ENCODE measurements at regions not wholly inside any gene's neighbourhood (a gene's known extent, or its start where the extent isn't known, plus 50 kb on each side); places are given as distances from the start of the nearest gene placed in this dataset.

- no peak for DNase-seq
Observed at GRCh38 chr3:83302091-83302490, 1540.6 kb upstream of the GBE1 start.

DNA sequence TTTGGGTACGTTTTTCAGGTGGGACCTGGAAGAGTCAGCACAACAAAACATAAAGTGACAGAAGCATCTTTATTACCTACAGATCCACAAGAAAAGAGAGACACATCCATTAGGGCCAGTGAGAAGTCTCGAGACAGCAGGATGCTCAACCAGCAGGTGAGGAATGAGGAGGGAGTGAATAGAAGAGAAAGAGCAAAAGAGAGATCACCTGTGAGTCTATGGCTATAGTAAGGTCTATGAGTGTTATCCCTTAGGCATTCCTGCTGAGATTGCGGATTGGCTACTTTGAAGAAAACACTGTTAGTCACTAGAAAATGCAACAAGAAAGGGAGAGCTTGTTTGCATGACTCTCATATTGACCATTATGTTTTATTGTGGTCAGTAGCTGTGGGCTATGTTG is 1556.2 kb upstream of the GBE1 start:
- DNase-seq, result no peak

- DNase-seq, result no peak
Observed at GRCh38 chr3:83320726-83321125, 1559.3 kb upstream of the GBE1 start.

DNA sequence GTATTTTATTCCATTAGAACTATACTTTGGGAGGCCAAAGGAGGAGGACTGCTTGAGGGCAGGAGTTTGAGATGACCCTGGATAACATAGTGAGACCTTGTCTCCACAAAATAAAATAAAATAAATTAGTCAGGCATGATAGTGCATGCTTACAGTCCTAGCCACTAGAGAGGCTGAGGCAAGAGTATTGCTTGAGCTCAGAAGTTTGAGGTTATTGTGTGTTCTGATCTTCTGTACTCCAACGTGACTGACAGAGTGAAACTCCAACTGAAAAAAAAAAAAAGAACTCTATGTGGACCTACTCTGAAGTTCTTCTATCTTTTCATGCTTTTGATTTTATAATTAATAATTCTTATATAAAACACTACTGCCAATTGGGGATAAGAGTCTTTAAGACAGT is 1560.0 kb upstream of the GBE1 start:
- DNase-seq, result no peak

- no peak for DNase-seq
Observed at GRCh38 chr3:83321891-83322290, 1560.4 kb upstream of the GBE1 start.

- DNase-seq, result no peak
Observed at GRCh38 chr3:83354205-83354604, 1592.8 kb upstream of the GBE1 start.

DNA sequence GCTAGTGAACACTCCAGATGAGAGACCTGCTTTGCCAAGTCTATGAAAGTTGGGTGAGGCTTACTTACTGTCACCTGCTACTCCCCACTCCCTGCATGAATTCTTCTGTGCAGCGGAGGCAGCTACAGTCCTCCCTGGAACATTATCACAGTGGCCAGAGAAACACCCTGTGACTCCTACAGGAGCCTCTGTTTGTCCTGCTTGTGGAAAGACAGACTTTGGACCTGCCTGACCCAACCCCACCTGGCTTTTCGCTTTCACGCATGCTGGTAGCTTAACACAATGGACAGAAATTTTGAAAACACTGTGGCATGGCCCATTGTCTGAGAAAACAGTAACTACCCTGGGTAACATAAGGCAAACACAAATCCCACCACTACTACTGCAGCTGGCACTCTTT is 1565.5 kb upstream of the CADM2 start:
- DNase-seq, result no peak

DNA sequence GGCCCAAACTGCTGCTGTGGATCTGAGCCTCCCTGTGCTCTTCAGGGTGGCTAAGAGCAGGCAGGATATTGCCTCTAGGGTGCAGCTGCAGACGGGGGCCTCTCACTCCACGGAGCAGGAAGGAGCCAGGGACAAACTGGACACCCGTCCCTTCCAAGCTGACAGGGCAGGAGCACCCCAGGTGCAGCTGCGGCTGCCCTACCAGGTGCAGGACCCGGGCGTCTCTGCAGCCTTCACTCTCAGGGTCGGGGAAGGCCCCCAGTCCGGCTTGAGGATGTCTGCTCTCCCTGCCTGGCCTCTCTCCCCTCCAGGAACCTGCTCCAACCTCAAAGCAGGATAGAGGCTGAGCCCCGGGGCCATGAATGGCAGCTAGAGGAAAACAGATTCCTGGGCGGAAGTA is 1554.9 kb upstream of the CADM2 start:
- DNase-seq, result no peak

DNA sequence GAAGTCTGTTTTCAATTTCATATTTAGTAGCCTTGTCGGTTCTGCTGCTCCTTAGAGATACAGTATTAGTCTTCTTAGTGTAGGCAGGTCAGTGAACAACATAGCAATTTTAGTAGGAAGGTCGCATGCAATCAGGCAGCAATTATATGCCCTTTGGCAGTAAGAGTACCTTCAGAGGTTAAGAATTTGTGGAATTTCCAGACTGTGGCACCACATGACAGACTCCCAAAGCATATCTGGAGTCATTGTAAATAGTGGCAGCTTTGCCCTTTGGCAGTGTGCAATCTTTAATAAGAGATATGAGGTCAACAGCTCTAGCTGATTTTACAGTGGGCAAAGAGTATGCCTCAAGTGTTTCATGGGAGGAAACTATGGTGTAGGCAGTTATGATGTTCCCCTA is 1532.5 kb upstream of the CADM2 start:
- DNase-seq, result no peak

DNA sequence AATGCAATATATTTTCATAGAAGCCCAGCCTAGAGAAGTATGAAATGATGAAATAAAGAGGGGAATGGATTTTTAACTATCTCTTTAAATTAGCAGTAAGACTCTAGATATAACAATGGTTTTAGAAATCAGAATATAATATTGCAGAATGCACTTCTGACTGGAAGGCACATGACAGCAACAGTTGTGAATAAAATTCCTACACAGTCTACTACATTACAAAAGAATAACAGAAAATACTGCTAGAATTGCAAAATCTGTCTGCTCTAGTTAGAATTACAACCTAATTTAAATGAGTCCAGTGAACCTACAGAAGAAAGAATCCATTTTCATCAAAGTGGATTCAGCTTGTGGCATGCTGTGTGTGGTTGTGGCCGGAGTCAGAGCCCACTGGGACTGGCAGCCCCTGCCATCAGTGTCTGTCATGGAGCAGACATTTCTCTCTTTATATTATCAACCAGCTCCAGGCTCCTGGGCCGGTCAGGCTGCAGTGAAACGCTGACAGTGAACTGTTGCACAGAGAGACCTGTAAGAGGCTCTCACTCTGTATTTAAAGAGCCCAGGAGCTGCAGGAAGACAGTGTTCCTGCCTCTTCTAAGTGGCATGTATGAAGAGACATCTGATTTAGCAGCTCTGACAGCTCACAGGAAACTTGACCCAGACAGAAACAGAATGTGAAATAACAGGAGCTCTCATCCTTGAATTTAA is 1523.8 kb upstream of the CADM2 start:
- DNase-seq, result no peak

GRCh38 chr3:83438188-83438587 is 1520.6 kb upstream of the CADM2 start:
- no peak for DNase-seq

DNA sequence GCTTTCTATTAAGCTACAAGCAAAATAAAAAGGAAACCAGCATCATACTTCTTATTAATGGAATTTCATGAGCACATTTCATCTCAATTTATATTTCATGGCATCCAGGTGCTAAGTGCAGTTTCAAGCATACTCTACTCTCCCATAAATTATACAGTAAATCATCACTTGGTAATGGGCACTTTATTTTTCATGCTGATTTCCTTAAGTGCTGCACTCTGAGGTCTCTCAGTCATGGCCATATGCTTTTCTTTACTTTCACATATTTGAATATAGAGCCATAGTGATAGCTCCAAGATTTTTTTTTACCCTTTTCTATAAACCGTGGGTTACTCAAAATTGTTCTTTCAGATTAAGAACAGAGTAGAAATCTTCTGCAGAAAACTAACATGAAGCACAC is 1505.7 kb upstream of the CADM2 start:
- DNase-seq, result no peak

GRCh38 chr3:83454353-83454752 is 1504.4 kb upstream of the CADM2 start:
- no peak for DNase-seq

- no peak for DNase-seq
Observed at GRCh38 chr3:83457551-83457950, 1501.2 kb upstream of the CADM2 start.

- no peak for DNase-seq
Observed at GRCh38 chr3:83460052-83460451, 1498.7 kb upstream of the CADM2 start.

DNA sequence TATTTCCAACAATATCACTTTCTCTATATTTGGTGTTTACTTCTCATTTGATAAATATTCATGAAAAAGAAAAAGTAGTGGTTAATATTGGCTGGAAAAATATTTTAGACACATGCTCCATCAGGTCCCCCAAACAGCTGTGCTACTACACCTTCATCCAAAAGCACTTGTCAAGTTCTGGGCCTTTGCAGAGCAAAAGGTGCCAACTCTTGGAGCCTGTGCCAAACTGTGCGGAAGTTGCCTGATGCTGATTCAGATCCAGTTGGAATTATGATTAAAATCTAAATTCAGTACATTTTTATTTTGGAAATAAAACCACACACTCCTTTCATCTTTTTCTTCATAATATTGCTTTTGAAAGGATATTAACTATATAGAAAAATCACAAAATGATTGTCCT is 1497.4 kb upstream of the CADM2 start:
- no peak for DNase-seq

- no peak for DNase-seq
Observed at GRCh38 chr3:83477563-83477962, 1481.2 kb upstream of the CADM2 start.

GRCh38 chr3:83482402-83483070 is 1476.3 kb upstream of the CADM2 start:
- DNase-seq, result no peak

GRCh38 chr3:83496462-83496861 is 1462.3 kb upstream of the CADM2 start:
- DNase-seq, result no peak

DNA sequence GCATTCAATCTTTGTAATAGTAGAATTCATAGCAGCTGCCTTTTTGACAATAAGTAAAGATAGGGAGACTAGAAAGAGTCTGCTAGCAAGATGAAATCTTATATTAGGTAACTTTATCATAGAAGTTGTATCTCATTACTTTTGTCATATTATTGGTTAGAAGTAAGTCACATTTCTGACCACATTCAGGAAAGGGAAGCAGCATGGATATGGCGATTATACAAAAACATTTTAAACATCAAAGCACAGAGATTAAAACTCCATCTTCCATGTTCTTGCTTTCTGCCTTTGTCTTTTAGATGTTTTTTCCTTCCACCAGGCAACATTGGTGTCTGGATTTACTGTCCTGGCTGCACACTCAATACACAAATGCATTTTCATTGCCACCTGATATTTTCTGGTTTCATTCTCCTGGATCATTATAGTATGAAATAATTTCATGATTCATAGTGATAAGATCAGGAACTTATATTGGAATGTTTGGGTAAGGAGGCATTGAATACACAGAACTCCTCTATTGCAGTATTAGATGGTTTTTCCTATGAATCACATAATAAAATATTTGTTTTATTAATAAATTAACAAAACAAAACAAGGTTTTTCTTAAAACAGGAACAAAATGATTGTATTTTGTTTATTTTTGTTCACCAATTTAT is 1460.3 kb upstream of the CADM2 start:
- DNase-seq, result no peak

DNA sequence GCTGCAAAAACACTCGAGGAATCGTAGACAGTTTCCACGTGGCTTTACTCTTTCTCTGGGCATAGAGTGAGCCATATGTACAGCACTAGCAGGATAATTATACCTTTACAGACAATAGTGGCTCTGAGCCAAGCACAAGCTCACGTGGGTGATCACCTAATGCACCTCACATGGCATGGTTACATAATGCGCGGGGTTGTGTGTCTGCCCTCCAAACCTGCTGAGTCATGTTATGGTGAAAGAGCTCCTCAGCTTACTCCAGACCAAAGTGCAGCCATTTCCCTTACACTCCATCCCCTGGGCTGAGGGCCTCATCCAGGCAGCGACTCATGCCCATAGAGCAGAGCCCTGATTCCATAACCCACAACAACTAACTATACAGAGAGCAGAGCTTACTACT is 1458.4 kb upstream of the CADM2 start:
- no peak for DNase-seq

DNA sequence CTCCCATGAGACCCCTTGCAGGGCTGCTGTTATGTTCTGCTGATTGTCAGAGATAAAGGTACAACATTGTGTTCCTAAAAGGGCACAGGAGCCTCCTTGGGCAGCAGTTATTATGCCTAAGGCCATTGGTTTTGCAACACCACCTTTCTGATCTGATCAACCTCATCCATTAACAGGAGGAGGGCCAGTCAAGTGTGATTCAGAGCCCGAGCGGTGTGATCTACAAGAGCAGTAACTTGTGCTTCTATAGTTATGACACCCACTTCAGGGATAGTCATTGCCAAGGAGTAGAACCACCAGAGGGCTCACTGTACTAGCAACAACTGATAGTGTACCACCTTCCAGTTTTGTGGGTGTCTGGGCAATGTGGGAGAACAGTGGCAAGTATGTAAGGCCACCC is 1457.9 kb upstream of the CADM2 start:
- no peak for DNase-seq

DNA sequence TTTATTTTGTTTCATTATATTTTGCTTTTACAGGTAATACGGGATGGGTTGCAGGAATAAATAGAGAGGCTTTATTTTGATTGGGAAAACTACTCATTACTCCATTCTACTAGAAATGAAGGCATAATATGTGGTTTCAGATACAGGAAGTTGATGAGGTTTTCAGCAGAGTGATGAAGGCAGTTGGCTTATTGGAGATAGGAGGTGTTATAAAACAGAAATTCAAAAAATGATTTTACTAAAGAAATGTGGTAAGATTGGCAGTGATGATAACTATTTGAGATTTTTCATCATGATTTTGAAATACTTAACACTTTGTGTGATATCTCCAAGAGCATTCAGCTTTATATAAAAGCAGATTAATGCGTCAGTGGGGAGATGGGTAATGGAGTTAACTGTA is 1445.7 kb upstream of the CADM2 start:
- no peak for DNase-seq

GRCh38 chr3:83513677-83514076 is 1445.1 kb upstream of the CADM2 start:
- DNase-seq, result no peak
